ENCODE measurements at regions not wholly inside any gene's neighbourhood (a gene's known extent, or its start where the extent isn't known, plus 50 kb on each side); places are given as distances from the start of the nearest gene placed in this dataset.

GRCh38 chr6:18684343-18684742 is 297.2 kb downstream of the RNF144B start:
- Histone ChIP-seq H3K4me1 (ENCODE audit: control insufficient read depth in 1 of 2, insufficient read depth in 2 of 2, low read length in 2 of 2) (no peaks in the 10 kb centered on the region), H4K20me1 (ENCODE audit: insufficient read depth, low read length) (no peaks in the 10 kb centered on the region), H3K27ac (ENCODE audit: low read depth in 1 of 2, low read length in 2 of 2) (no peak overlapping the region), H3K79me2 (ENCODE audit: insufficient read depth, low read length) (no peaks in the 10 kb centered on the region), H3K4me2 (replicated peaks; ENCODE audit: extremely low read depth, low read length, poor library complexity, severe bottlenecking) (no peak overlapping the region), H2AFZ (ENCODE audit: insufficient read depth, low read depth, low read length, poor library complexity, severe bottlenecking) (no peak overlapping the region), H3K9ac (ENCODE audit: insufficient read depth, low read length, poor library complexity, severe bottlenecking) (no peak overlapping the region), H3K27me3 (ENCODE audit: control insufficient read depth in 2 of 2, insufficient read depth in 2 of 2, low read length in 2 of 2) (no peaks in the 10 kb centered on the region), H3K9me3 (replicated peaks in 1 of 2; ENCODE audit: control insufficient read depth in 1 of 2, insufficient read depth in 1 of 2, low read length in 2 of 2) (no peaks in the 10 kb centered on the region), H3K36me3 (replicated peaks in 1 of 2; ENCODE audit: control insufficient read depth in 1 of 2, insufficient read depth in 2 of 2, low read length in 2 of 2) (no peaks in the 10 kb centered on the region), H3K4me3 (replicated peaks in 1 of 3; ENCODE audit: low read depth in 2 of 3, low read length in 3 of 3) (no peak overlapping the region)
- DNase-seq: no peak
- H3K4me1 Mint-ChIP-seq: no peaks in the 10 kb centered on the region
- H3K27ac Mint-ChIP-seq: no peak overlapping the region
- H3K36me3 Mint-ChIP-seq: no peaks in the 10 kb centered on the region
- TF ChIP-seq CTCF (IDR thresholded peaks at IDR 0.05): no peak
- peaks cover 0 to 4% (median 0%) of the 10 kb centered on the region in 3 donors for H3K27me3 Mint-ChIP-seq (ENCODE audit: low read depth in 3 of 3)
- intact Hi-C loops (cut with micrococcal nuclease): no loop called here
- no peak overlapping the region for H3K4me3 Mint-ChIP-seq
- H3K9me3 Mint-ChIP-seq: peaks cover 0 to 3% (median 0%) of the 10 kb centered on the region in 7 donors
- no CpG with 5 or more reads among the region's 3 CpGs for WGBS (ENCODE audit: insufficient coverage)

GRCh38 chr6:18692929-18693685 is 306.0 kb downstream of the RNF144B start:
- H3K9me3 ChIP-seq (replicated peaks in 1 of 2; ENCODE audit: control insufficient read depth in 1 of 2, insufficient read depth in 1 of 2, low read length in 2 of 2): no peaks in the 10 kb centered on the region
- no peaks in the 10 kb centered on the region for H3K4me1 ChIP-seq (ENCODE audit: control insufficient read depth in 1 of 2, insufficient read depth in 2 of 2, low read length in 2 of 2)
- no peak overlapping the region for H3K27ac ChIP-seq (ENCODE audit: low read depth in 1 of 2, low read length in 2 of 2)
- no peak overlapping the region for H3K4me3 Mint-ChIP-seq
- no peaks in the 10 kb centered on the region for H3K36me3 Mint-ChIP-seq
- H3K4me3 ChIP-seq (replicated peaks in 1 of 3; ENCODE audit: low read depth in 2 of 3, low read length in 3 of 3): no peak overlapping the region
- intact Hi-C loops (cut with micrococcal nuclease): no loop called here
- TF ChIP-seq CTCF (IDR thresholded peaks at IDR 0.05): no peak
- no peak for DNase-seq
- peaks cover 0 to 2% (median 0%) of the 10 kb centered on the region in 3 donors for H3K27me3 Mint-ChIP-seq (ENCODE audit: low read depth in 3 of 3)
- no peaks in the 10 kb centered on the region for H3K36me3 ChIP-seq (replicated peaks in 1 of 2; ENCODE audit: control insufficient read depth in 1 of 2, insufficient read depth in 2 of 2, low read length in 2 of 2)
- no peaks in the 10 kb centered on the region for H4K20me1 ChIP-seq (ENCODE audit: insufficient read depth, low read length)
- no peak overlapping the region for H3K4me2 ChIP-seq (replicated peaks; ENCODE audit: extremely low read depth, low read length, poor library complexity, severe bottlenecking)
- no peak overlapping the region for H3K9ac ChIP-seq (ENCODE audit: insufficient read depth, low read length, poor library complexity, severe bottlenecking)
- no peaks in the 10 kb centered on the region for H3K4me1 Mint-ChIP-seq
- no peak overlapping the region for H3K27ac Mint-ChIP-seq
- H2AFZ ChIP-seq (ENCODE audit: insufficient read depth, low read depth, low read length, poor library complexity, severe bottlenecking): no peak overlapping the region
- no peaks in the 10 kb centered on the region for H3K27me3 ChIP-seq (ENCODE audit: control insufficient read depth in 2 of 2, insufficient read depth in 2 of 2, low read length in 2 of 2)
- H3K79me2 ChIP-seq (ENCODE audit: insufficient read depth, low read length): no peaks in the 10 kb centered on the region
- WGBS (ENCODE audit: insufficient coverage): 79% methylated on average over 2 of the region's 7 CpGs
- peaks cover 0 to 5% (median 0%) of the 10 kb centered on the region in 7 donors for H3K9me3 Mint-ChIP-seq

All from CD14-positive monocyte (primary cell).